Ascending aorta (tissue), 2 donors: ENCODE measurements at regions not wholly inside any gene's neighbourhood (a gene's known extent, or its start where the extent isn't known, plus 50 kb on each side); places are given as distances from the start of the nearest gene placed in this dataset.

ENCODE experiments used
- DNase-seq, 2 donors: peaks; one replicate each; pipeline ENCODE4 v3.0.0-alpha.2; 2019; ENCODE audit warnings: low spot score in 2 of 2
- H3K27ac ChIP-seq, 2 donors: fragments of 200-600 bp; sonication (generic); one replicate each; pipeline ENCODE4 v1.5.1; 2016 to 2017; ENCODE audit warnings: mild to moderate bottlenecking in 1 of 2
- H3K27me3 ChIP-seq: fragments of 200-600 bp; sonication (generic); one replicate; pipeline ENCODE4 v1.5.1; 2017
- H3K36me3 ChIP-seq, 2 donors: fragments of 200-600 bp; sonication (generic); one replicate each; pipeline ENCODE4 v1.5.1; 2016
- H3K4me1 ChIP-seq, 2 donors: fragments of 200-600 bp; sonication (generic); one replicate each; pipeline ENCODE4 v1.5.1; 2016 to 2017; ENCODE audit warnings: mild to moderate bottlenecking in 1 of 2
- H3K4me3 ChIP-seq, 2 donors: fragments of 200-600 bp; sonication (generic); one replicate each; pipeline ENCODE4 v1.5.1; 2016 to 2017; ENCODE audit warnings: mild to moderate bottlenecking in 1 of 2
- H3K9me3 ChIP-seq, 2 donors: fragments of 200-600 bp; sonication (generic); one replicate each; pipeline ENCODE4 v1.5.1; 2016
- CTCF ChIP-seq, 3 experiments: fragments of 200-600 bp in 2 of 3; fragments of 450-650 bp in 1 of 3; sonication (generic) in 2 of 3; IDR thresholded peaks; one replicate each; pipeline ENCODE4 v1.5.1; 2016 to 2019; ENCODE audit warnings: antibody characterized with exemption in 3 of 3, mild to moderate bottlenecking in 1 of 3, moderate library complexity in 1 of 3
- intact Hi-C: fragments of 100-400 bp; cut with DNase I; formaldehyde crosslinking; loops from one replicate; pipeline ENCODE4 v1.15.1; 2023

GRCh38 chr3:72563690-72564370 lies 284.4 kb downstream of the SHQ1 start:
- DNase-seq, result no peak
- Histone ChIP-seq H3K27me3 (no peaks in the 10 kb centered on the region), H3K9me3 (peaks cover 0 to 4% of the 10 kb centered on the region in 2 donors), H3K4me3 (no peak overlapping the region), H3K27ac (no peak overlapping the region), H3K36me3 (no peaks in the 10 kb centered on the region), H3K4me1 (no peaks in the 10 kb centered on the region)
- intact Hi-C loops, result no loop called here
- no peak for TF ChIP-seq CTCF (IDR thresholded peaks at IDR 0.05)

- Histone ChIP-seq H3K36me3 (no peaks in the 10 kb centered on the region), H3K27me3 (no peaks in the 10 kb centered on the region), H3K4me3 (no peak overlapping the region), H3K27ac (no peak overlapping the region), H3K4me1 (no peaks in the 10 kb centered on the region), H3K9me3 (peaks cover 0 to 4% of the 10 kb centered on the region in 2 donors)
- intact Hi-C loops, result no loop called here
- no peak for DNase-seq
- TF ChIP-seq CTCF (IDR thresholded peaks at IDR 0.05), result no peak
Measured at GRCh38 chr3:72560846-72561675, 287.2 kb downstream of the SHQ1 start.

GRCh38 chr3:72559385-72559784 lies 288.9 kb downstream of the SHQ1 start:
- peaks cover 0 to 4% of the 10 kb centered on the region in 2 donors for H3K9me3 ChIP-seq
- intact Hi-C loops, result no loop called here
- no peak overlapping the region for H3K27ac ChIP-seq
- H3K4me3 ChIP-seq, result no peak overlapping the region
- no peak for DNase-seq
- no peaks in the 10 kb centered on the region for H3K36me3 ChIP-seq
- TF ChIP-seq CTCF (IDR thresholded peaks at IDR 0.05), result no peak
- H3K27me3 ChIP-seq, result no peaks in the 10 kb centered on the region
- no peaks in the 10 kb centered on the region for H3K4me1 ChIP-seq

DNA sequence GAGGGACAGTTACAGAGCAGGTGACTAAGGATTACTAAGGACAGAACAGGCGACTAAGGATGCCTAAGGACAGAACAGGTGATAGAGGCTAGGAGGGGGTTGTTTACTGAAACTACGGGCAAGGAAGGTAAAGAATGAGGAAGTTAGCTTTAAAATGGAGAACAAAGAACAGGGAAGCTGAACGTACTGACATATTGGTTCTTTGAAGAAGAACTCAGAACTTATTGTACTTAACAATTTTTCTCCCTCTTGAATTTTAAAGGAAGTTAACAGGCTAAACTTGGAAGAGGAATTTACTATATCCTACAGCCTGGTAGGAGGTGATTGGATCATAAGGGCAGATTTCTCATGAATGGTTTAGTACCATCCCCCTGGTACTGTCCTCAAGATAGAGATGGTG lies 290.2 kb downstream of the SHQ1 start:
- Histone ChIP-seq H3K4me3 (no peak overlapping the region), H3K9me3 (peaks cover 0 to 4% of the 10 kb centered on the region in 2 donors), H3K27me3 (no peaks in the 10 kb centered on the region), H3K4me1 (no peaks in the 10 kb centered on the region), H3K27ac (no peak overlapping the region), H3K36me3 (no peaks in the 10 kb centered on the region)
- TF ChIP-seq CTCF (IDR thresholded peaks at IDR 0.05), result no peak
- intact Hi-C loops, result no loop called here
- no peak for DNase-seq

DNA sequence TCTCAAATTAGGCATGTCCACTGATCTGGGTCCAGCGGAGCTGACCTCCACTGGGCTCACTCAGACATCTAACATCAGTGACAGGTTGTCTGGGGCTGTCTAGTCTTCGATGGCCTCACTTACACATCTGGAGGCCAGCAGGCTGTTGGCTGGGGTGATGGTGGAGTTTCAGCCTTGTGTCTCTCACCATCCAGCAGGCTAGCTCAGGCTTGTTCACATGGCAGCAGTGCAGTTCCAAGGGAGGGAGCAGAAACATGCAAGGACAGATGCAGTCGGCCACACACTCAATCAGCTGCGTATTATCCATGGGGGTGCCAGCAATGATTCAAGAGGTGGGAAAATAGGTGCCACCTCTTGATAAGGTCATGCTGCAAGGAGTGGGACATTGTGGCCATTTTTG lies 292.5 kb downstream of the SHQ1 start:
- intact Hi-C loops, result no loop called here
- Histone ChIP-seq H3K27ac (no peak overlapping the region), H3K36me3 (no peaks in the 10 kb centered on the region), H3K9me3 (no peaks in the 10 kb centered on the region), H3K27me3 (no peaks in the 10 kb centered on the region), H3K4me1 (no peaks in the 10 kb centered on the region), H3K4me3 (no peak overlapping the region)
- DNase-seq, result no peak
- no peak for TF ChIP-seq CTCF (IDR thresholded peaks at IDR 0.05)
